ENCODE measurements at regions not wholly inside any gene's neighbourhood (a gene's known extent, or its start where the extent isn't known, plus 50 kb on each side); places are given as distances from the start of the nearest gene placed in this dataset.

GRCh38 chr2:120439637-120440384 lies 93.9 kb downstream of the INHBB start:
- POLR2A ChIA-PET, result no interaction called here
- TF ChIP-seq ZSCAN18 (tag by site-specific recombination; IDR thresholded peaks at IDR 0.05) (no peak), GFI1B (tag by site-specific recombination; IDR thresholded peaks at IDR 0.05) (no peak), KLF8 (tag by site-specific recombination; IDR thresholded peaks at IDR 0.05) (no peak), ZNF585B (tag by site-specific recombination; IDR thresholded peaks at IDR 0.05) (no peak), ZNF202 (tag by site-specific recombination; IDR thresholded peaks at IDR 0.05; ENCODE audit: borderline replicate concordance) (no peak), ZNF112 (tag by site-specific recombination; IDR thresholded peaks at IDR 0.05) (no peak), ZNF645 (tag by site-specific recombination; IDR thresholded peaks at IDR 0.05) (no peak), ELK4 (IDR thresholded peaks at IDR 0.05; ENCODE audit: borderline replicate concordance, low read depth, low read length) (no peak), ZNF24 (tag by site-specific recombination; IDR thresholded peaks at IDR 0.05) (no peak), ZNF248 (tag by site-specific recombination; IDR thresholded peaks at IDR 0.05) (no peak), PATZ1 (tag by site-specific recombination; IDR thresholded peaks at IDR 0.05) (no peak), ZNF26 (tag by site-specific recombination; IDR thresholded peaks at IDR 0.05) (no peak), ZBTB49 (tag by site-specific recombination; IDR thresholded peaks at IDR 0.05; ENCODE audit: low read depth) (no peak)
- H3K4me1 ChIP-seq (ENCODE audit: control insufficient read depth, insufficient read depth, low read length), result no peaks in the 10 kb centered on the region
- no peaks in the 10 kb centered on the region for H3K9me3 ChIP-seq (ENCODE audit: control insufficient read depth, insufficient read depth, low read depth, low read length)
- no peak overlapping the region for H3K27ac ChIP-seq (ENCODE audit: extremely low read depth, low read depth, low read length)
- H3K36me3 ChIP-seq (ENCODE audit: control insufficient read depth in 2 of 2, insufficient read depth in 1 of 2, low read length in 2 of 2), result no peaks in the 10 kb centered on the region
- CTCF ChIA-PET, result interaction anchor here (0.7 to 1.2 kb wide), 2 partner anchors 97 to 235 kb away, joined by 3 read pairs; no protein-coding TSS in a partner anchor
- H3K4me3 ChIP-seq (ENCODE audit: low read depth, low read length), result no peak overlapping the region
